Upper lobe of left lung (tissue), 4 donors: ENCODE measurements at regions not wholly inside any gene's neighbourhood (a gene's known extent, or its start where the extent isn't known, plus 50 kb on each side); places are given as distances from the start of the nearest gene placed in this dataset.

Experiments used
- CTCF ChIP-seq, 6 experiments: fragments of 450-650 bp in 4 of 6; fragments of 200-600 bp in 2 of 6; sonication (generic) in 2 of 6; IDR thresholded peaks; one replicate each; pipeline ENCODE4 v1.5.1; 2016 to 2019; ENCODE audit warnings: antibody characterized with exemption in 6 of 6
- EP300 ChIP-seq, 4 donors: sonication (generic); formaldehyde crosslinking; IDR thresholded peaks; one replicate each; pipeline ENCODE4 v1.5.1; 2017; ENCODE audit warnings: antibody characterized with exemption in 4 of 4, control low read depth in 2 of 4
- POLR2A ChIP-seq, 4 donors: fragments of 450-650 bp; IDR thresholded peaks; one replicate each; pipeline ENCODE4 v1.5.1; 2016 to 2017; ENCODE audit warnings: antibody characterized with exemption in 4 of 4, mild to moderate bottlenecking in 2 of 4
- POLR2AphosphoS5 ChIP-seq, 2 donors: sonication (generic); formaldehyde crosslinking; IDR thresholded peaks; one replicate each; pipeline ENCODE4 v1.5.1; 2017; ENCODE audit warnings: antibody characterized with exemption in 2 of 2

GRCh38 chr4:96787766-96788165 is 947.9 kb downstream of the PDHA2 start:
- TF ChIP-seq POLR2A (IDR thresholded peaks at IDR 0.05) (no peak), POLR2AphosphoS5 (IDR thresholded peaks at IDR 0.05) (no peak), EP300 (IDR thresholded peaks at IDR 0.05) (no peak), CTCF (IDR thresholded peaks at IDR 0.05) (no peak)
